Panc1 (cell line): ENCODE measurements at regions not wholly inside any gene's neighbourhood (a gene's known extent, or its start where the extent isn't known, plus 50 kb on each side); places are given as distances from the start of the nearest gene placed in this dataset.

Source experiments
- ATAC-seq: fragments of 200-7000 bp; cut with Tn5 transposase; 2 replicates; pipeline ENCODE4 v1.9.1; 2020; ENCODE audit warnings: mild to moderate bottlenecking, moderate library complexity
- BruUV-seq: library from RNA; stranded (reverse); fragments of 400-500 nt; replicated peaks from 2 replicates; lab custom pipeline; 2021; lab: Mats Ljungman, UMichigan
- CTCF ChIA-PET: fragments of 300-600 bp; sonication (Branson Sonifier 250); formaldehyde crosslinking; loops from one replicate; lab custom pipeline; 2022; ENCODE audit warnings: antibody characterized with exemption; lab: Charles Lee
- POLR2A ChIA-PET: fragments of 300-600 bp; sonication (Branson Sonifier 250); formaldehyde crosslinking; loops from one replicate; lab custom pipeline; 2022; ENCODE audit warnings: antibody characterized with exemption; lab: Charles Lee
- DNase-seq: peaks from one replicate; pipeline ENCODE4 v3.0.0-alpha.2; 2010; ENCODE audit warnings: low read depth, low spot score
- H3K27ac ChIP-seq: 2 replicates; pipeline ENCODE4 v1.5.1; 2011; ENCODE audit warnings: mild to moderate bottlenecking, low read length, inconsistent platforms
- H3K27me3 ChIP-seq: fragments of 200-500 bp; sonication (Bioruptor generic); 2 replicates; pipeline ENCODE4 v1.6.0; 2014; ENCODE audit warnings: low read length, inconsistent platforms; ENCODE audit not compliant: control insufficient read depth, insufficient read depth
- H3K36me3 ChIP-seq: fragments of 200-500 bp; sonication (Bioruptor generic); 2 replicates; pipeline ENCODE4 v1.5.1; 2014; ENCODE audit warnings: inconsistent platforms, mild to moderate bottlenecking, low read length, moderate library complexity; ENCODE audit not compliant: control insufficient read depth, insufficient read depth
- H3K4me1 ChIP-seq: 2 replicates; pipeline ENCODE4 v1.5.1; 2011; ENCODE audit warnings: inconsistent platforms, mild to moderate bottlenecking, low read length, moderate library complexity; ENCODE audit not compliant: control insufficient read depth, insufficient read depth
- H3K4me3 ChIP-seq, 2 experiments: 2 replicates each; pipeline ENCODE4 v1.5.1; 2011 to 2012; ENCODE audit warnings: low read depth in 2 of 2, low read length in 2 of 2, mild to moderate bottlenecking in 2 of 2, inconsistent platforms in 1 of 2, moderate library complexity in 1 of 2
- H3K9me3 ChIP-seq: fragments of 200-500 bp; sonication (Bioruptor generic); 2 replicates; pipeline ENCODE4 v1.5.1; 2014; ENCODE audit warnings: low read depth, mild to moderate bottlenecking, inconsistent platforms, low read length, moderate library complexity; ENCODE audit not compliant: control insufficient read depth, insufficient read depth
- CTCF ChIP-seq: fragments of 450-650 bp; IDR thresholded peaks from 2 replicates; pipeline ENCODE4 v1.5.1; 2017; ENCODE audit warnings: mild to moderate bottlenecking
- POLR2AphosphoS5 ChIP-seq: IDR thresholded peaks from 2 replicates; pipeline ENCODE4 v1.6.1; 2012; ENCODE audit warnings: mild to moderate bottlenecking, low read depth, low read length, moderate library complexity
- SIN3A ChIP-seq: IDR thresholded peaks from 2 replicates; pipeline ENCODE4 v1.6.1; 2012; ENCODE audit warnings: low read depth, mild to moderate bottlenecking, low read length, moderate library complexity, borderline replicate concordance; ENCODE audit not compliant: insufficient read depth
- TCF7L2 ChIP-seq: IDR thresholded peaks from 2 replicates; pipeline ENCODE4 v1.6.1; 2011; ENCODE audit warnings: mild to moderate bottlenecking, low read depth, low read length, inconsistent platforms
- in situ Hi-C: cut with HindIII; loops from 2 replicates; pipeline ENCODE4 v1.10.0; 2016; ENCODE audit warnings: low sequenced_read_pairs, low pct_unique_long_range_greater_than_20kb
- intact Hi-C: fragments of 100-400 bp; cut with micrococcal nuclease; formaldehyde crosslinking; loops from one replicate; pipeline ENCODE4 v1.10.0; 2022; ENCODE audit not compliant: unreplicated experiment
- TF ChIP-seq, protein P1 (sequence below), 2 experiments: IDR thresholded peaks; 2 replicates each; pipeline ENCODE4 v1.6.1; 2011 to 2012; ENCODE audit warnings: low read depth in 2 of 2, control low read depth in 1 of 2, low read length in 1 of 2, mild to moderate bottlenecking in 1 of 2, moderate library complexity in 1 of 2; ENCODE audit not compliant: insufficient read depth in 1 of 2

DNA sequence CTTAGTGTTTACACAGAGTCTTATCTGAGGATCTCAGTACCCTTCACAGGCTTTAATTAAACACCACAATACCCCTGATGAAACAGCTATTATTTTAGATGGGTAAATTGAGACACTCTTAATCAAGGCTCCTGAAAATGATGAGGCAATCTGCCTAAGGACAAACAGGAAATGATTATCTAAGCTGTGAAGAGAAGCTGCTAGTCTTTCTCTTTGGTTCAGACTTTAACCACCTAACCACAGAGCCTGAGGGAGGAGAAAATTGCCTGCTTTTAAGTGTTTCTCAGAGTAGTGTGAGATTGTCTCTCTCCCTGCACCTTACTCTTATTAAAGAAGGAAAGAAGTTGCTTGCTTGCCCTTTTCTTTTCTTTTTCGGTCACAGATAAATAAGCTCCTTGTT lies 364.3 kb upstream of the ADAMTS9 start:
- Histone ChIP-seq H3K4me3 (no peak overlapping the region), H3K9me3 (no peaks in the 10 kb centered on the region), H3K27ac (no peak overlapping the region), H3K4me1 (no peaks in the 10 kb centered on the region), H3K36me3 (no peaks in the 10 kb centered on the region), H3K27me3 (no peaks in the 10 kb centered on the region)
- TF ChIP-seq POLR2AphosphoS5 (no peak), SIN3A (no peak)
- intact Hi-C loops (no loop called here), in situ Hi-C loops (no loop called here)
- CTCF ChIA-PET: no interaction called here
- BruUV-seq: no TSS peak
- no peak for DNase-seq
- no peak for ATAC-seq
- POLR2A ChIA-PET: no interaction called here

DNA sequence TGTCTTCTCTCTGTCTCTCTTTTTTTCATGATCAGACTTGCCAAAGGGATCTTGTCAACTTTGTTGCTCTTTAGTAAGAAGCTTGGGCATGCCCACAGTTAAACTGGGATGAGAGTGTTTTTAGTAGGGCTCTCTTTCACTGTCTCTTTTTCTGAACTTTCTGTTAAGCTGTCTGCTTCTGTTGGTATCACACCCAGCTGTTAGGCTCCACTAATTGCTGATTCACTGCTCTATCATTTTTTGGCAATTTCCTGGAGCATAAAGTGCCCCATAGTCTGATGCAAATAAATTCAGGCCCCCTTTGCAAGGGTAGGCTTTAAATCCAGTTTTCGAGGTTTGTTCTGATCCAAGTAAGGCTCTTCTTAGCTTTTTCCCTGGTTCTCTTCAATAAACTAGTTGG lies 360.4 kb upstream of the ADAMTS9 start:
- intact Hi-C loops (no loop called here), in situ Hi-C loops (no loop called here)
- Histone ChIP-seq H3K27ac (no peak overlapping the region), H3K4me3 (no peak overlapping the region), H3K4me1 (no peaks in the 10 kb centered on the region), H3K36me3 (no peaks in the 10 kb centered on the region), H3K9me3 (no peaks in the 10 kb centered on the region), H3K27me3 (no peaks in the 10 kb centered on the region)
- ChIA-PET POLR2A (no interaction called here), CTCF (no interaction called here)
- no TSS peak for BruUV-seq
- no peak for ATAC-seq
- DNase-seq: no peak
- TF ChIP-seq CTCF (no peak), SIN3A (no peak), TCF7L2 (no peak), POLR2AphosphoS5 (no peak)
- TF ChIP-seq, protein P1, sequence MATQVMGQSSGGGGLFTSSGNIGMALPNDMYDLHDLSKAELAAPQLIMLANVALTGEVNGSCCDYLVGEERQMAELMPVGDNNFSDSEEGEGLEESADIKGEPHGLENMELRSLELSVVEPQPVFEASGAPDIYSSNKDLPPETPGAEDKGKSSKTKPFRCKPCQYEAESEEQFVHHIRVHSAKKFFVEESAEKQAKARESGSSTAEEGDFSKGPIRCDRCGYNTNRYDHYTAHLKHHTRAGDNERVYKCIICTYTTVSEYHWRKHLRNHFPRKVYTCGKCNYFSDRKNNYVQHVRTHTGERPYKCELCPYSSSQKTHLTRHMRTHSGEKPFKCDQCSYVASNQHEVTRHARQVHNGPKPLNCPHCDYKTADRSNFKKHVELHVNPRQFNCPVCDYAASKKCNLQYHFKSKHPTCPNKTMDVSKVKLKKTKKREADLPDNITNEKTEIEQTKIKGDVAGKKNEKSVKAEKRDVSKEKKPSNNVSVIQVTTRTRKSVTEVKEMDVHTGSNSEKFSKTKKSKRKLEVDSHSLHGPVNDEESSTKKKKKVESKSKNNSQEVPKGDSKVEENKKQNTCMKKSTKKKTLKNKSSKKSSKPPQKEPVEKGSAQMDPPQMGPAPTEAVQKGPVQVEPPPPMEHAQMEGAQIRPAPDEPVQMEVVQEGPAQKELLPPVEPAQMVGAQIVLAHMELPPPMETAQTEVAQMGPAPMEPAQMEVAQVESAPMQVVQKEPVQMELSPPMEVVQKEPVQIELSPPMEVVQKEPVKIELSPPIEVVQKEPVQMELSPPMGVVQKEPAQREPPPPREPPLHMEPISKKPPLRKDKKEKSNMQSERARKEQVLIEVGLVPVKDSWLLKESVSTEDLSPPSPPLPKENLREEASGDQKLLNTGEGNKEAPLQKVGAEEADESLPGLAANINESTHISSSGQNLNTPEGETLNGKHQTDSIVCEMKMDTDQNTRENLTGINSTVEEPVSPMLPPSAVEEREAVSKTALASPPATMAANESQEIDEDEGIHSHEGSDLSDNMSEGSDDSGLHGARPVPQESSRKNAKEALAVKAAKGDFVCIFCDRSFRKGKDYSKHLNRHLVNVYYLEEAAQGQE (IDR thresholded peaks at IDR 0.05; ENCODE audit: insufficient read depth in 1 of 2, low read depth in 2 of 2, low read length in 1 of 2): no peak

GRCh38 chr3:65045138-65045537 lies 357.3 kb upstream of the ADAMTS9 start:
- no peaks in the 10 kb centered on the region for H3K9me3 ChIP-seq
- no peaks in the 10 kb centered on the region for H3K27me3 ChIP-seq
- CTCF ChIA-PET: no interaction called here
- in situ Hi-C loops (no loop called here), intact Hi-C loops (no loop called here)
- DNase-seq (no peak), ATAC-seq (no peak)
- POLR2A ChIA-PET: no interaction called here
- no peaks in the 10 kb centered on the region for H3K4me1 ChIP-seq
- H3K4me3 ChIP-seq: no peak overlapping the region
- H3K27ac ChIP-seq: no peak overlapping the region
- H3K36me3 ChIP-seq: no peaks in the 10 kb centered on the region
- no peak for TF ChIP-seq CTCF
- TF ChIP-seq, protein P1 (IDR thresholded peaks at IDR 0.05; ENCODE audit: insufficient read depth in 1 of 2, low read depth in 2 of 2, low read length in 1 of 2): no peak
- TF ChIP-seq POLR2AphosphoS5: no peak
- no peak for TF ChIP-seq SIN3A
- no peak for TF ChIP-seq TCF7L2
- no TSS peak for BruUV-seq
